ENCODE measurements at regions not wholly inside any gene's neighbourhood (a gene's known extent, or its start where the extent isn't known, plus 50 kb on each side); places are given as distances from the start of the nearest gene placed in this dataset.

GRCh38 chr3:28033059-28033784, 208.2 kb upstream of the CMC1 start:
- DNase-seq: peak; percentile 30
- ATAC-seq (ENCODE audit: insufficient read depth, low read depth): peak; percentile 63
- H3K9me3 ChIP-seq (ENCODE audit: insufficient read depth, low read length, severe bottlenecking): peaks cover 24% of the 10 kb centered on the region
- H3K79me2 ChIP-seq (ENCODE audit: insufficient read depth, low read length): no peaks in the 10 kb centered on the region
- no peaks in the 10 kb centered on the region for H3K4me1 ChIP-seq (ENCODE audit: insufficient read depth, low read length)
- no peaks in the 10 kb centered on the region for H4K20me1 ChIP-seq (ENCODE audit: insufficient read depth, low read length)
- H3K27ac ChIP-seq (ENCODE audit: low read length): no peak overlapping the region
- no peak overlapping the region for H3K4me3 ChIP-seq (ENCODE audit: low read depth in 1 of 2, low read length in 2 of 2)
- no peak for TF ChIP-seq EZH2 (IDR thresholded peaks at IDR 0.05; ENCODE audit: borderline replicate concordance, low read depth, low read length, severe bottlenecking)
- no peak for TF ChIP-seq CTCF (IDR thresholded peaks at IDR 0.05; ENCODE audit: borderline replicate concordance, extremely low read depth, low read length, poor library complexity, severe bottlenecking)
- H3K36me3 ChIP-seq (ENCODE audit: insufficient read depth, low read length): 0 out of 2 replicates have a peak, but pooled peaks cover 2% of the 10 kb centered on the region
- no peaks in the 10 kb centered on the region for H3K27me3 ChIP-seq (ENCODE audit: insufficient read depth, low read length, poor library complexity)
- H3K4me2 ChIP-seq (ENCODE audit: insufficient read depth, low read length): no peak overlapping the region
- no peak overlapping the region for H2AFZ ChIP-seq (ENCODE audit: low read depth, low read length)
- no peak overlapping the region for H3K9ac ChIP-seq (ENCODE audit: low read depth, low read length)

GRCh38 chr3:28036599-28037575, 204.5 kb upstream of the CMC1 start:
- Histone ChIP-seq H3K36me3 (ENCODE audit: insufficient read depth, low read length) (0 out of 2 replicates have a peak, but pooled peaks cover 1% of the 10 kb centered on the region), H4K20me1 (ENCODE audit: insufficient read depth, low read length) (no peaks in the 10 kb centered on the region), H3K4me2 (ENCODE audit: insufficient read depth, low read length) (no peak overlapping the region), H3K27me3 (ENCODE audit: insufficient read depth, low read length, poor library complexity) (no peaks in the 10 kb centered on the region), H3K4me3 (ENCODE audit: low read depth in 1 of 2, low read length in 2 of 2) (no peak overlapping the region), H2AFZ (ENCODE audit: low read depth, low read length) (no peak overlapping the region), H3K79me2 (ENCODE audit: insufficient read depth, low read length) (no peaks in the 10 kb centered on the region), H3K4me1 (ENCODE audit: insufficient read depth, low read length) (no peaks in the 10 kb centered on the region), H3K9ac (ENCODE audit: low read depth, low read length) (no peak overlapping the region), H3K9me3 (ENCODE audit: insufficient read depth, low read length, severe bottlenecking) (peaks cover 17% of the 10 kb centered on the region), H3K27ac (ENCODE audit: low read length) (no peak overlapping the region)
- no peak for DNase-seq
- ATAC-seq (ENCODE audit: insufficient read depth, low read depth): no peak
- no peak for TF ChIP-seq EZH2 (IDR thresholded peaks at IDR 0.05; ENCODE audit: borderline replicate concordance, low read depth, low read length, severe bottlenecking)
- TF ChIP-seq CTCF (IDR thresholded peaks at IDR 0.05; ENCODE audit: borderline replicate concordance, extremely low read depth, low read length, poor library complexity, severe bottlenecking): no peak

GRCh38 chr3:28039234-28039633, 202.2 kb upstream of the CMC1 start:
- H3K4me2 ChIP-seq (ENCODE audit: insufficient read depth, low read length): no peak overlapping the region
- DNase-seq: no peak
- no peaks in the 10 kb centered on the region for H3K79me2 ChIP-seq (ENCODE audit: insufficient read depth, low read length)
- no peak for ATAC-seq (ENCODE audit: insufficient read depth, low read depth)
- TF ChIP-seq CTCF (IDR thresholded peaks at IDR 0.05; ENCODE audit: borderline replicate concordance, extremely low read depth, low read length, poor library complexity, severe bottlenecking): no peak
- no peak for TF ChIP-seq EZH2 (IDR thresholded peaks at IDR 0.05; ENCODE audit: borderline replicate concordance, low read depth, low read length, severe bottlenecking)
- no peaks in the 10 kb centered on the region for H3K27me3 ChIP-seq (ENCODE audit: insufficient read depth, low read length, poor library complexity)
- H3K9ac ChIP-seq (ENCODE audit: low read depth, low read length): no peak overlapping the region
- H3K4me3 ChIP-seq (ENCODE audit: low read depth in 1 of 2, low read length in 2 of 2): no peak overlapping the region
- no peak overlapping the region for H2AFZ ChIP-seq (ENCODE audit: low read depth, low read length)
- no peak overlapping the region for H3K27ac ChIP-seq (ENCODE audit: low read length)
- peaks cover 2% of the 10 kb centered on the region for H3K9me3 ChIP-seq (ENCODE audit: insufficient read depth, low read length, severe bottlenecking)
- H3K4me1 ChIP-seq (ENCODE audit: insufficient read depth, low read length): peaks cover 14% of the 10 kb centered on the region
- no peaks in the 10 kb centered on the region for H3K36me3 ChIP-seq (ENCODE audit: insufficient read depth, low read length)
- no peaks in the 10 kb centered on the region for H4K20me1 ChIP-seq (ENCODE audit: insufficient read depth, low read length)

Data from DND-41 (cell line).